Activated T-helper 2 cell treated with anti-CD3 and anti-CD28 coated beads, Interferon-gamma antibody, Interleukin-2, Interleukin-4, amounts not matched to agents 10 μg/mL and 5 μg/mL and 100 μg/mL, durations not matched to agents 14 hours and 24 hours and 36 hours (primary cell): ENCODE measurements at regions not wholly inside any gene's neighbourhood (a gene's known extent, or its start where the extent isn't known, plus 50 kb on each side); places are given as distances from the start of the nearest gene placed in this dataset.
"Not testable (repeated sequence)": the region's sequence is repeated elsewhere in the genome, so short reads cannot be mapped to it uniquely, and the experiment has no call there.

Experiments used
- DNase-seq: peaks from one replicate; pipeline ENCODE4 v3.0.0; 2021; ENCODE audit warnings: low spot score
- H3K27ac Mint-ChIP-seq: one replicate; pipeline ENCODE4 v1.8.0; 2021; ENCODE audit warnings: mixed read lengths
- H3K27me3 Mint-ChIP-seq: one replicate; pipeline ENCODE4 v1.8.0; 2021; ENCODE audit warnings: low read depth, mixed read lengths
- H3K36me3 Mint-ChIP-seq: one replicate; pipeline ENCODE4 v1.8.0; 2021; ENCODE audit warnings: low read depth, mixed read lengths
- H3K4me1 Mint-ChIP-seq: one replicate; pipeline ENCODE4 v1.8.0; 2021; ENCODE audit warnings: low read depth, mixed read lengths
- H3K4me3 Mint-ChIP-seq: one replicate; pipeline ENCODE4 v1.8.0; 2021; ENCODE audit warnings: low read depth, mild to moderate bottlenecking, moderate library complexity, mixed read lengths
- H3K9me3 Mint-ChIP-seq: one replicate; pipeline ENCODE4 v1.8.0; 2021; ENCODE audit warnings: mixed read lengths
- intact Hi-C: fragments of 100-400 bp; cut with micrococcal nuclease; formaldehyde crosslinking; loops from one replicate; pipeline ENCODE4 v1.15.1; 2023

GRCh38 chr6:28634411-28634760, 108.7 kb downstream of the GPX5 start:
- peaks cover 2% of the 10 kb centered on the region for H3K36me3 Mint-ChIP-seq
- peaks cover 4% of the 10 kb centered on the region for H3K9me3 Mint-ChIP-seq
- no peak for DNase-seq
- H3K4me1 Mint-ChIP-seq, result peaks cover 12% of the 10 kb centered on the region
- H3K4me3 Mint-ChIP-seq, result no peak overlapping the region
- intact Hi-C loops, result no loop called here
- H3K27ac Mint-ChIP-seq, result no peak overlapping the region
- H3K27me3 Mint-ChIP-seq, result peaks cover 61% of the 10 kb centered on the region

DNA sequence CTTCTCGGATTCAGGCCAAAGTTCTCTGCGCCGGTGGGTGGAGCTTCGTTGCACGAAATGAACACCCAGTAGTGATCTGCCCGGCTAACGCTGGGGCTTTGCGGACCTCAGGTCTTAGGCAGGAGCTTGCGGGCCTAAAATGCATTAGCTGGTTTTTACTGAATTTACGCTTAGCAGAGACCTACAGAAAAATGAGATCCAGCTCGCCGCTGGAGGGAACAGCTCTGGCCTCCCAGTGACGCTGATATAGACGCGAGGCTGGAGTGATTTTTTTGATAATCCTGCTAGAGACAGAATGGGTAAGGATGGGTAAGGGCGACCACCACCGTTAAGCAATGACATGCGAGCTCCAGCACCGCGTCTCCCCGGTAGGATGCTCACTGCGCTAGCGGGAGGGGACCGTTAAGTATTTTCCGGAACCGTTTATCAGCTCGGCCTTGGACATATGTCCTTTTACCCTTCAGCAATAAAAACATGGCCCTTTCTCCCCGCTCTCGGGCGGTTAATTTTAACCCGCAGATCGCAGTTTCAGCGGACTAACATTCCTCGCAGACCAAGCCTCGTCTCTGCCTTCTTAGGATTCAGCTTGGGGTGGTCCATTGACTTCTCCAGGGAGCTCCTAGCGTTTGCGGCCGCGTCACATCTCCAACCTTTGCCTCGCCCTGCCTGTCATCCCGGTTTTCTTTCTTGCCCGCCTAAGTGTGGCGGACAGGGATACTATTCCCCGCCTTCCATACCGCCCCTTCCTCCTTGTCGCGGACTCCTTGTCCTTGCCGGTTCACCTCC, 109.3 kb downstream of the GPX5 start:
- Mint-ChIP-seq H3K9me3 (peaks cover 4% of the 10 kb centered on the region), H3K27me3 (peaks cover 61% of the 10 kb centered on the region), H3K4me1 (peaks cover 12% of the 10 kb centered on the region), H3K27ac (no peak overlapping the region), H3K4me3 (peak overlapping the region; percentile 50), H3K36me3 (peaks cover 2% of the 10 kb centered on the region)
- no peak for DNase-seq
- intact Hi-C loops, result no loop called here

GRCh38 chr6:28635547-28636158, 110.0 kb downstream of the GPX5 start:
- Mint-ChIP-seq H3K4me1 (peaks cover 12% of the 10 kb centered on the region), H3K9me3 (peaks cover 4% of the 10 kb centered on the region), H3K27me3 (peaks cover 59% of the 10 kb centered on the region), H3K4me3 (peak overlapping the region; percentile 50), H3K27ac (no peak overlapping the region), H3K36me3 (peaks cover 2% of the 10 kb centered on the region)
- intact Hi-C loops, result no loop called here
- DNase-seq, result no peak

DNA sequence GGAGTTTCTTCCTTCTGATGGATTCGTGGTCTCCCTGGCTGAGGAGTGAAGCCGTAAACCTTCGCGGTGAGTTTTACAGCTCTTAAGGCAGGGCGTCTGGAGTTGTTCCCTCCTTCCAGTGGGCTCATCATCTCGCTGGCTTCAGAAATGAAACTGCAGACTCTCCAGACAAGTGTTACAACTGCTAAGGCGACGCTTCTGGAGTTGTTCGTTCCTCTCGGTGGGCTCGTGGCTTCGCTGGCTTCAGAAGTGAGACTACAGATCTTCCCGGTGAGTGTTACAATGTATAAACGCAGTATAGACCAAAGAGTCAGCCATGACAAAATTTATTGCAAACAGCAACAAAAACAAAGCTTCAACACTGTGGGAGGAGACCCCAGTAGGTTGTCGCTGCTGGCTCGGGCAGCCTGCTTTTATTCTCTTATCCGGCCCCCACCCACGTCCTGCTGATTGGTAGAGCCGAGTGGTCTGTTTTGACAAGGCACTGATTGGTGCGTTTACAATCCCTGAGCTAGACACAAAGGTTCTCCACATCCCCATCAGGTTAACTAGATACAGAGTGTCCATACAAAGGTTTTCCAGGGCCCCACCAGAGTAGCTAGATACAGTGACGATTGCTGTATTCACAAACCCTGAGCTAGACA, 113.2 kb downstream of the GPX5 start:
- peaks cover 51% of the 10 kb centered on the region for H3K27me3 Mint-ChIP-seq
- H3K9me3 Mint-ChIP-seq, result peaks cover 2% of the 10 kb centered on the region
- intact Hi-C loops, result no loop called here
- H3K36me3 Mint-ChIP-seq, result no peaks in the 10 kb centered on the region
- DNase-seq, result no peak
- no peak overlapping the region for H3K27ac Mint-ChIP-seq
- H3K4me1 Mint-ChIP-seq, result peaks cover 8% of the 10 kb centered on the region
- no peak overlapping the region for H3K4me3 Mint-ChIP-seq

DNA sequence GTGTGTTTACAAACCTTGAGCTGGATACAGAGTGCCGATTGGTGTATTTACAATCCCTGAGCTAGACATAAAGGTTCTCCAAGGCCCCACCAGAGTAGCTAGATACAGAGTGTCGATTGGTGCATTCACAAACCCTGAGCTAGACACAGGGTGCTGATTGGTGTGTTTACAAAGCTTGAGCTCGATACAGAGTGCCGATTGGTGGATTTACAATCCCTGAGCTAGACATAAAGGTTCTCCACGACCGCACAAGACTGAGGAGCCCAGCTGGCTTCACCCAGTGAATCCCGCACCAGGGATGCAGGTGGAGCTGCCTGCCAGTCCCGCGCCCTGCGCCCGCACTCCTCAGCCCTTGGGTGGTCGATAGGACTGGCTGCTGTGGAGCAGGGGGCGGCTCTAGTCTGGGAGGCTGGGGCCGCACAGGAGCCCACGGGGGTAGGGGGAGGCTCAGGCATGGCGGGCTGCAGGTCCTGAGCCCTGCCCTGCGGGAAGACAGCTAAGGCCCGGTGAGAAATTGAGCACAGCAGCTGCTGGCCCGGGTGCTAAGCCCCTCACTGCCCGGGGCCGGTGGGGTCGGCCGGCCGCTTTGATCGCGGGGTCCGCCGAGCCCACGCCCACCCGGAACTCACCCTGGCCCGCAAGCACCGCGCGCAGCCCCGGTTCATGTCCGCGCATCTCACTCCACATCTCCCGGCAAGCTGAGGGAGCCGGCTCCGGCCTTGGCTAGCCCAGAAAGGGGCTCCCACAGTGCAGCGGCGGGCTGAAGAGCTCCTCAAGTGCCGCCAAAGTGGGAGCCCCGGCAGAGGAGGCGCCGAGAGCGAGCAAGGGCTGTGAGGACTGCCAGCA, 114.0 kb downstream of the GPX5 start:
- H3K27me3 Mint-ChIP-seq, result peaks cover 43% of the 10 kb centered on the region
- DNase-seq, H3K36me3 Mint-ChIP-seq, intact Hi-C loops, H3K9me3 Mint-ChIP-seq, H3K4me1 Mint-ChIP-seq, H3K27ac Mint-ChIP-seq, H3K4me3 Mint-ChIP-seq: not testable (repeated sequence)

GRCh38 chr6:28643017-28643740, 117.5 kb downstream of the GPX5 start:
- no peaks in the 10 kb centered on the region for H3K9me3 Mint-ChIP-seq
- no peak overlapping the region for H3K4me3 Mint-ChIP-seq
- H3K36me3 Mint-ChIP-seq, result no peaks in the 10 kb centered on the region
- H3K27me3 Mint-ChIP-seq, result peaks cover 28% of the 10 kb centered on the region
- no peak overlapping the region for H3K27ac Mint-ChIP-seq
- intact Hi-C loops, result no loop called here
- peaks cover 3% of the 10 kb centered on the region for H3K4me1 Mint-ChIP-seq
- DNase-seq, result no peak

DNA sequence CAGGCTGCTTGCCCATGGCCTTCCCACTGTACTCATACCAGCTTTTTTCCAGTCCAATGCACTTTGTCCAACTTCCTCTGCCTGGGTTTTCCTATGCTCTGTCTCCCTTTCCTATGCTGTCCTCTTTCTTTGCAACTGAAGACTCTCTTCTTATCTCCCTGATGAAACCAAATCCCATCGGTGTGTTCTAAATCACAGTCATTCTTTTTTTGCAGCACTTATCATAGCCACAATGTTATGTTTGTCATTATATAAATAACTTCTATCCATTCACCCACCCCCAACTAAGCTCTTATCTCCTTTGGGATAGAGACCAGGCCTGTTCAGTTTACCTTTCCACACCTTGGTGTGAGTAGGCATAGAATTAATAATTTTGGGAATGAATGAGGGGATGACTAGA, 121.0 kb downstream of the GPX5 start:
- no peak overlapping the region for H3K4me3 Mint-ChIP-seq
- no peak for DNase-seq
- H3K27ac Mint-ChIP-seq, result no peak overlapping the region
- H3K27me3 Mint-ChIP-seq, result peaks cover 43% of the 10 kb centered on the region
- peaks cover 13% of the 10 kb centered on the region for H3K4me1 Mint-ChIP-seq
- intact Hi-C loops, result no loop called here
- no peaks in the 10 kb centered on the region for H3K9me3 Mint-ChIP-seq
- H3K36me3 Mint-ChIP-seq, result no peaks in the 10 kb centered on the region

GRCh38 chr6:28648035-28648877, 122.6 kb downstream of the GPX5 start:
- peaks cover 46% of the 10 kb centered on the region for H3K27me3 Mint-ChIP-seq
- intact Hi-C loops, result loop anchor here (1.0 kb wide), 1 partner anchor 10 kb away; no protein-coding TSS in a partner anchor
- peaks cover 13% of the 10 kb centered on the region for H3K4me1 Mint-ChIP-seq
- DNase-seq, result peak; percentile 43
- no peaks in the 10 kb centered on the region for H3K36me3 Mint-ChIP-seq
- no peaks in the 10 kb centered on the region for H3K9me3 Mint-ChIP-seq
- H3K27ac Mint-ChIP-seq, result no peak overlapping the region
- H3K4me3 Mint-ChIP-seq, result peak overlapping the region; percentile 92

DNA sequence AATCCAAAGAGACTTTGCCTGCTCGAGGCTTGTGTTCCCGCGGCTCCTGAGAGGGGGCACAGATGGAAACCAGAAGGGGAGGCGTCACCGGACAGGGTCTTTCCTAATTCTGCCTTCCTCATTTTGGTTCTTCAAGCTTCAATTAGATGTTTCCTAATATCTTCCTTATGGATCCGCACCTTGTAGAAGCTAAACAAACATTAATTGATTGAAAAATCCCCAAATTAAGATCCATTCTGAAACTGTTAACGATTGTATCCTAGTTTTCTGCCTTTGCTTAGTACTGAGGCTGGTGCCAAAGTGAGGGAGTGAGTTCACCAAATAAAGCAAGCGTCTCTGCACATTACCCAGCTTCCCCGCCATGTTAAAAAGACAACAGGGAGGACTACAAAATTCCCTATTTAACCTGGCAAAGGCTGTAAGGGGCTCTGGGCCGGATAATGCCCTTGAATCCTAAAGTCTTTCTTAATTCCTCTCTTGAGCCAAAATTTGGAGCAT, 123.2 kb downstream of the GPX5 start:
- Mint-ChIP-seq H3K27me3 (peaks cover 46% of the 10 kb centered on the region), H3K4me3 (peak overlapping the region; percentile 92), H3K36me3 (no peaks in the 10 kb centered on the region), H3K9me3 (no peaks in the 10 kb centered on the region), H3K27ac (no peak overlapping the region), H3K4me1 (peaks cover 13% of the 10 kb centered on the region)
- DNase-seq, result no peak
- intact Hi-C loops, result loop anchor here (1.0 kb wide), 1 partner anchor 9 kb away; no protein-coding TSS in a partner anchor

DNA sequence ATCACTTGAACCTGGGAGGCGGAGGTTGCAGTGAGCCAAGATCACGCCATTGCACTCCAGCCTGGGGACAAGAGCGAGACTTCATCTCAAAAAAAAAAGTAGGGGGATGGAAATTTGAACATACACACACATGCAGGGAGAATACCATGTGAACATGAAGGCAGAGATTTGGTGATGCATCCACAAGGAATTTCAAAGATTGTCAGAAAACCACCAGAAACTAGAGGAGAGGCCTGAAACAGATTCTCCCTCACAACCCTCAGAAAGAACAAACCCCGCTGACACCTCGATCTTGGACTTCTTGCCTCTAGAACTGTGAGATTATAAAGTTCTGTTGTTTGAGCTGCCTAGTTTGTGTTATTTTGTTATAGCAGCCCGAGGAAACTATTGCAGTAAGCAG, 125.5 kb downstream of the GPX5 start:
- Mint-ChIP-seq H3K27me3 (peaks cover 52% of the 10 kb centered on the region), H3K4me1 (peaks cover 13% of the 10 kb centered on the region), H3K9me3 (no peaks in the 10 kb centered on the region), H3K36me3 (no peaks in the 10 kb centered on the region), H3K27ac (no peak overlapping the region), H3K4me3 (no peak overlapping the region)
- no peak for DNase-seq
- intact Hi-C loops, result no loop called here

DNA sequence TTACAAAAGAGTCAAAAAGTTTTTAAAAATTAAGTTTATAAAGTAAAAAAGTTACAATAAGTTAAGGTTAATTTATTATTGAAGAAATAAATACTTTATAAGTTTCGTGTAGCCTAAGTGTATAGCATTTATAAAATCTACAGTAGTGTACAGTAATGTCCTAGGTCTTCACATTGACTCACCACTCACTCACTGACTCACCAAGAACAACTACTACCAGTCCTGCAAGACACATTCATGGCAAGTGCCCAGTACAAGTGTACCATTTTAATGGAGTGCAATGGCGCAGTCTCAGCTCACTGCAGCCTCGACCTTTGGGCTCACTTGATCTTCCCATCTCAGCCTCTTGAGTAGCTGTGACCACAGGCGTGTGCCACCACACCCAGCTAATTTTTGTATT, 128.2 kb downstream of the GPX5 start:
- Mint-ChIP-seq H3K36me3 (no peaks in the 10 kb centered on the region), H3K9me3 (peaks cover 4% of the 10 kb centered on the region), H3K4me3 (no peak overlapping the region), H3K4me1 (peaks cover 27% of the 10 kb centered on the region), H3K27ac (no peak overlapping the region), H3K27me3 (peaks cover 57% of the 10 kb centered on the region)
- no peak for DNase-seq
- intact Hi-C loops, result no loop called here
